ENCODE measurements at regions not wholly inside any gene's neighbourhood (a gene's known extent, or its start where the extent isn't known, plus 50 kb on each side); places are given as distances from the start of the nearest gene placed in this dataset.

DNA sequence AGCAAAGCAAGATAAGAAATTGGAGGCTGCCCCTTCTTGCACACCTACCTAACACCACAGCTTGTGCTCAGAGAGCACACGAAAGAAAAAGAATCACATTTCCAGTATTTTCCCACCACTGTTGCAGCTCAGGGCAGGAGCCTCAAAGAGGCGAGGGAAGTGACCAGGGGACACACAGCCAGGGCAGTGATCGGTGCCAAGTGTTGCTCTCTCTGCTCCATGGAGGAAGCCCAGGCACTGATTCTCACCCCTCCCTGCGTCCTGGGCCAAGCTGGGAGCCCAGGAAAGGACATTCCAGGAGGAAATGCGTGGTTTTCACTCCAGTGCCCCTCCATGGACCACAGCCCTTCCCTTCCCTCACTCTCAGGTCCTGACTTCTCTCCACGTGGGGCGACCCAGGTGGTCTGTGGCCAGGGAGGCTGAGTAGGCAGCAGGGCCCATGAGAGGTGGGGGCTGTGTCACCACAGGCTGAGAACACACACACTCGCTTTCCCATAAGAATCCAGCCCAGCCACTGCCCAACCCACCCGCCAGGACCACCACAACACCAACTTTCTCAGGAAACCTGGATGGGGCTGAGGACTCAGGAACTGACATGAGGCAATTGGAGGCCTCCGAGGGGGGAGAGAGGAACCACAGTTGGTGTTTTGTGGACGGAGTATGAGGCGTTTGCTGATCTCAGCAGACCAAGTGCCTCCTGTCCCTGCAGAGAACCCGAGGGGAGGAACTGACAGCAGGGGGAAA is 81.7 kb upstream of the MAFB start:
- no peak for DNase-seq

DNA sequence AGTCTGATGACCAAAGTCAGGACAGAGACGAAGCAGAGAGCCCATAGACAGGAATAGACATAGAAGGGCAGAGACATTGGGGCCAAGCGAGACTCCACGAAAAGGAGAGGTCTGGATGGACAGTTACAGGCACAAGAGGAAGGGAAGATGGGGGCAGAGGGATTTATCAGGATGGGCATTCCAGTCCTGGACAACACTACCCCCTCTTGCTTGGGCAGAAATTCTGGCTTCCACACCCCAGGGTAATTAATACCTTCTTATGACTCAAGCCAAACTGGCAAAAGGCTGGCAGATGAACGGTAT is 82.2 kb upstream of the MAFB start:
- no peak for DNase-seq

DNA sequence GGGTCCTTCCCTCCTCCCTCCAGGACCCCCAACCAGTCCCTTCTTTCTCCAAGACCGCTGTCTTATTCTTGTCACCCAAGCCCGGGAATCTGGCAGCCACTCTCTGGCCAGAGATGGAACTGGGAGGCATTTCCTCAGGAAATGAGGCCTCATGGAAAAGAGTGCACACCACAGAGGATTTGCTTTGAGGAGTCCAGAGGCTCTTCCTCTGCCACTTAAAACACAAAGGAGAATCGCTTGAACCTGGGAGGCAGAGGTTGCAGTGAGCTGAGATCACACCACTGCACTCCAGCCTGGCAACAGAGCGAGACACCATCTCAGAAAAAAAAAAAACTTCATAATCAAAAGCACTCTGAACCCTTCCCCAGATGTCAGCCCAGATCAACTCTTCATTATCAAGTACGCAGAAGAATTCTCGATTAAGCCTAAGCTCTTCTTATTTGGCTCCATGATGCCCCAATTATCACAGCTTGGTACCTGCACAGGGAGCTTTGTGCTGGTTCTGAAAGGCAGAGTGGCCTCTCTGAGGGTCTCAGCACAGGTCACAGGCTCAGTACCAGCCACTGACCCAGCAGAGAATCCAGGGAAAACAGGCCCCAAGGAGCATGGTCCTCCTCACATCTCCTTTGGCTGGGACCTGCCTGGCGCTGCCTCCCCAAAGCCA is 82.9 kb upstream of the MAFB start:
- no peak for DNase-seq

DNA sequence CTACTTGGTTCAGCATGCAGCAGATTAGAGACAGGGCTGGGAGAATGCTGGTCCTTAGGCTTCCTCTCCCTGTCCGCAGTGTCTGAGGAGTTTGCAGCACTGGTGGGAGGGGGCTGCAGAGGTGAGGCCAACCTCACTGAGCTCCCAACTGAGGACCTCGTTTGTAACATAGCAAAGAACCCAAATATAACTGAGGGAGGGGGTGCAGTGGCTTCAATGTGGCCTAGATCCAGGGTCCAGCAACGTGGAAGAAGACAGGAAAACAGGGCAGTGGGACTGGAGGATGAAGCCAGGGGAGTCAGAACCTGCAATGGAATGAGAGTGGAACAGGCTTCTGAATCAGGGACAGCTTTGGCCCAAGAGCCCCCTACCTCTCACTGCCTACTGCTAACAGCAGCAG is 84.3 kb upstream of the MAFB start:
- no peak for DNase-seq

DNA sequence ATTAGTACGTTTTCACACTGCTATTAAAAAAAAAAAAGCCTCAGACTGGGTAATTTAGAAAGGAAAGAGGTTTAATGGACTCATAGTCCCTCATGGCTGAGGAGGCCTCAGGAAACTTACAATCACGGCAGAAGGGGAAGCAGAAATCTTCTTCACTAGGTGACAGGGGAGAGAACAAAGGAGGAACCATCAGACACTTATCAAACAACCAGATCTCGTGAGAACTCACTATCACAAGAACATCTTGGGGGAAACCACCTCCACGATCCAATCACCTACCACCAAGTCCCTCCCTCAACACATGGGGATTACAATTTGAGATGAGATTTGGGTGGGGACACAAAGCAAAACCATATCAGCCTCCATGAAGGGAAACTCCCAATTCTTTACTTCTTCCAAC is 85.2 kb upstream of the MAFB start:
- DNase-seq, result no peak

DNA sequence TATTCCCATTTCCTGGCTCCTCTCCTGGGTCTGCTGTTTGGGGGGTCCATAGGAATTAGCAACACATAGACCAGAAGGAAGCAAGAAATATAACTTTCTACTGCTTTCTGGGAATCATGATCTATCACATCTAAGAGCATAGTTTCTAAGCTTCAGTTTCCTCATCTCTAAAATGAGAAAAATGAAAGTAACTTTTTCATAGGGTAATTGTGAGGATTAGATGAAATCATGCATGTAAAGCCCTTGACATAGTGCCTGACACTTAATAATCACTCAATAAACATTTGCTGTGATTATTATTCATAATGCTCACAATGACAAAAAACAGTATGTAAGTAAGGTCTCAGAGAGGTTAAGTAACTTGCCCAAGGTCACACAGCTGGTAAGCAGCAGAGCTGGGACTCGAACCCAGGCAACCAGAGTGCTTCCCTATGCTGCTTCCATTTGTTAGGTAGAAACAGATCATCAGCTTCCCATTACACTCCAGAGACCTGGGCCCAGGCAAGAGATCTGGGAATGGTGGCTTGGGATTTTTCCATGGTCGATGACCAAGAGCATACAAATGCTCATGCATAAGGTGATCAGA is 86.6 kb upstream of the MAFB start:
- DNase-seq, result no peak

DNA sequence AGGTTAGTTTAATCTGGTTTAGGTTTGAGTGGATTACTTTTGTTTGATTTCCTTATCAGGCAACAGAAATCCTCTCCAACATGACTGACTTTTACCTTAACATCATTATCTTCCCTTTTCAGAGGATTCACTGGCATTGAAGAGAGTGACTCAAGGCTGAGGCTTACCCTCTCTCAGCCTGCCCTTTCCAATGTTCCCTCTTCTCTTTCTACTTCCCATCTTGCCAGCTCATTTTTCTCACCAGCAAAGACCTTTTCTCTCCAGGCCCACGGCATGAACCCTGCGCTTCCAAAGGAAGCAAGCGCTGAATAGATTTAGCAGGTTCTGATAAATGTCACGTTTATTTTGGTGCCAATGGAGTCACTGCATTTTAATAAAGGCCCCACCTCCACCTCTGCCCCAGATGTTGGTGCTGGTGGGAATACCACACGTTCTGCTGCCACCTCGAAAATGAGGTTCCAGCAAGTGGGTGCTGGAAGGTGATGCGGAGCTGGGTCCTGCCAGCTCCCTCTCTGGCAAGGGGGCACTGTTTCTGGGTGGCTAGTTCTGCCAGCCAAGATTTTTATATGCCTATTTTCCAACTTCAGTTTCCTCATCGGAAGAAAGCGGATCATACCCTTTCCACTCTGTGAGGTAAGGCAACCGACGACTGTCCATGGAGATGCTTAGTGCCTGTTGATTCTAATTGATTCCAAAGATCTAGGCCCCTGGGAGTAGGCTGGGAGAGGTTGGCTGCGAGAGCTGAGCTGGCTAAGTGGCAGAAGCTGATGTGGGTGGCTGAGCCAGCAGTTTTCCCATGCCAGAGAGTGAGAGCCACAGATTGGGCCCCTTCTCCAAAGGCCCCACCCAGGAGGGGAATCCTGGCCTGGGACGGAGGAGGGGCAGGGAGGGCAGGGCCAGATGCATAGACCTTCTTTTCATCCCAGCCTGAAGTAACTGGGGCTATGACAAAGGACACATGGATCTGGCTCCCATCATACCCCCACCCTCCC is 87.7 kb upstream of the MAFB start:
- no peak for DNase-seq

DNA sequence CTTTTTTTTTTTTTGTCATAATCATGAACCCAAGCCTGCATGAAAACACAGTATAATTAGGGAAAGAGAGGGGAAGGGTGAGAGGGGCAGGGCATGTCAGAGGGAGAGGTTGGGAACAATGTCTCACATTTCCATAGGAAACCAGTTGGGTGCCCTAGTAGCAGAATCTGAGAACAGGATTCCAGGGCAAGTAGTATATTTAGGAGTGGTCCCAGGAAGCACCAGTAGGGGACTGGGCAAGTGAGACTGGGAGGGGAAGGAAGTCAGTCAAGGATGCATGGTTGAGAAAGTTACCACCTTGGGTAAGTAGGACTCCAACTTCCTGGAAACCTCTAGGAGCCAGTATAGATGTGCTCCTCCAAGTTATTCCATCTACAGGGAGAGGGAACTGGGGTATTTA is 88.6 kb upstream of the MAFB start:
- no peak for DNase-seq

DNA sequence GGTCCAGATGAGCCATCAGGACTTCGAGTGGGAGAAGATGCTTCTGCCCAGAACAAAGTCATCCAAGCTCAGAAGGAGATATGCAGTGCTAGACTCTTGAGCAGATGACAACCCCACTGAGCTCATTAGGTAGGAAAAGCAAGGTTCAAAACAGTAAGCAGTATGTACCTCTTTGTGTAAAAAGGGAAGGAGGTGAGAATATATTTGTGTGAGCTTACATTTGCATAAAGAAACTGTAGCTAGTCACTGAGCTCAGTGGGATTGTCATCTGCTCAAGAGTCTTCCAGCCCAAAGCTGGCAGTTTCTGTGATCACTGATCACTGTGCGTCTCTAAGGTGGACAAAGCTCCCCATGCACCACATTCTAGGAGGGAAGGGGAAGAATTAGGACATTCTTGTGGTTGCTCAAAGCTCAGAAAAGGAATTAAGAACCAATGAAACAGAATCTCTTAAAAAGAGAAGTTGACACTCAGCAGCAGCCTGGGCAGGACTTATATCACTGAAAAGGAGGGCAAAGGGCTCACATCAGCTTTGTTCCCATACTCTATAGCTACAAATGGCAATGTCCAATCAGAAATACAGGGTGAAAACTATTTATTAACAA is 90.0 kb upstream of the MAFB start:
- no peak for DNase-seq

DNA sequence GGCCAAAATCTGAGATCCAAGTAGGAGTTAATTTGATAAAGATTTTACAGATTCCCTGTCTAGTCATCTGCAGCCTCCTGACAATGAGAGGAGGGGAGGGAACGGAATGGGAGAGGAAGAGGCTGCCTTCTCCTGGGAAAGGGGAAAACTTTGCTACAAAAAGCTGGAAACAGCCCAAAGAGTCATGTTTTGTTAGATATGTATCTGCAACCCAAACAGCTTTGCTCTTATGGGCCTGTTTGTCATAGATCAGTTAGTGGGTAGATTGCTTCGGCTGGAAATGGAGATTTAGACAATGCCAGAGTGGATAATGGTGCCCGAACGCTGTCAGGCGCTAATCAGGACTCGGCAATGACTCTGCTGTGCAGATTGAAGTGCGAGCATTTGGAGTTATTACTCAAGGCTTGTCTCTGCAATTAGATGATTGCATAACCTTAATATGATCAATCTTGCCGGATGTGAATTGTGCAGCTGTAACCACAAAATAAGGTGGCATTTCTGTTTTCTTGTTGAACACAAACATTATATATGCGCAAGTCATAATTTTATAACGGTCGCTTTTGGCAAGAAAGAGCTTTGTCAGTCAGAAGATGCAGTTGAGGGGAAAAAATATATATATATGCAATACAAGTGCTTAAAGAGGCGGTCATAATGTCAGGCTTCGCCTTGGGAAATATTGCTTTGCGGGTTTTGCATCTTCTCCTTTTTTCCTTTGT is 92.4 kb upstream of the MAFB start:
- no peak for DNase-seq

DNA sequence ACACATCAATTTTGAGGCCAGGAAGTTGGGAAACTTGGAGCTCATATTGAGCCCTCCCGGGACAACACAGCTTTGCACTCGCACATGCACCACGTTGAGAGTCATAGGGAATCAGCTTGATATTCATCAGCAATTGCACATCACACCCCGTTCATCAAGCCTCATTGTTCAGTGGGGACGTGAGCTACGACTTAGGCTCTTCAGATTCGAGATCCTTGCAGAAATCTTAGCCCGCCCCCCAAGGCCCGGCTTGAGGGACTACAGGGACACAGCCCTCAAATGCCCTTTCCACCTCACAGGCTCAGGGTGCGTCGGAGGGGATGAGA is 93.0 kb upstream of the MAFB start:
- DNase-seq, result no peak

DNA sequence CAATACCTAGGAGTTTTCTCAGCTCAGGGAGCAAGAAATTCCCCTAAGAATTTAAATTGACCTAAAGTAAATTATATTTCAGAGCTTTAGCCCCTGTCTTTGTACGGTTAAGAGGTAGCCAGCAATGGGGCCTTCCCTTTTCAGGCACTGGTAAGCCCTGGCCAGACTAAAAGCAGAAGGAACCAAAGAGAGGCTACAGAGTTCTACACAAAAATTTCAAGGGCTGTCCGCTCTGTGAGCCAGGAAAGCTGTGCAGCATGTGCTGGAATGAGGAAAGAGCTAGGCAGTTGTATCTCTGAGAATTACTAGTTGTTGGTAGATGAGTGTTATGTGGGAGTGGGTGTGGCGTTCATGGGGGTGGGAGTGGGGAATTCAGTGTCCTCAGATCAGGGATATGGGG is 96.3 kb upstream of the MAFB start:
- no peak for DNase-seq

DNA sequence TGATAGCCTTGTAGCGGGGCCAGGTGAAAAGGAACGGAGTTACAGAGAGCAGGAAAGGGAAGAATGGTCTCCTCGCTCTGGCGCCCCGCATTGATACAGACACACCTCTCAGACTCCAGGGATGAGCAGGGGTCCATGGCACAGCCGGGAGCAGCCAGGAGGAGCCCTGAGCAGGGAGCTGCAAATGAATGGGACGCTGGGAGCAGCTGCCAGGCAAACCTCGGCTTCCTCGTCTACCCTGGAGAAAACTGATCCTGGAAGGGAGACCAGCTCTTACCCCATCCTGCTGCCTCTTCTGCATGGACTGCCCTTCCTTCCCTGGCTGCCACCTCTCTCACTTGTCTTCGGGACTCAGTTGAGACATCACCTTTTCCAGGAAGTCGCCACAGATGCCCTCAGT is 97.3 kb upstream of the MAFB start:
- no peak for DNase-seq

DNA sequence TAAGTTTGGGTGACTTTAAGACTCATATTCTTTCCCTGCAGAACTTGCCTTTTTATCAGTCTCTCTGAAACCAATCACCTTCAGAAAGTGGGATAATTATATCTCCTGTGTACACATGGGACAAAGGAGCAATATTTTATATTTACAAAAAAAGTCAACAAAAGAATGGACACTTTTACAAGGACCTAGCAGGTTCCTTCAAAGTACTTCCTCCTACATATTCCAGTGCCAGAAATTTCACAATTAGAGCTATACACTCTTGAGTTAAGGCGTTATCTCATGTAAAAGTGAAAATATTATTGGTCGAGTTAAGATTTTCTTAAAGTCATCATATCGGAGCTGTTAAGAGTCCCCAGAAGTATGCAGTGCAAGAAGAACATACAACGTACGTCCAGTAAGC is 98.9 kb upstream of the MAFB start:
- no peak for DNase-seq

DNA sequence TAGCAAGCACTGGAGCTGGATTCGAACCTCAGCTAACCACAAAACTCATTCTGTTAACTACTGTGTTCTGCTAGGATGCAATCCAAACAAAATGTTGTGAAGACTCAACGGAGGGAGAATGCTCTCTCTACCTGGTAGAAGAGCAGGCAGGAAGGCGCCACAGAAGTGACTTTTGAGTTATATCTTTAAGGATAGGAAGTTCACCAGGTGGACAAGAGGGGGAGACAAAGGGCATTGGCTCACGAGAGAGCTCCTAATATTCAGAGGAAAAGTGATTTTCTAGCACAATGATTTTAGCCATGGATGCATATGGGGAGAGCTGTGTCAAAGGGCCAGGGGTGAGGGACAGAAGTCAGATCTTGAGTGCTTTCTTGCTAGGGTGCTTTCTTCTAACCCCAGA is 108.4 kb upstream of the MAFB start:
- DNase-seq, result no peak

DNA sequence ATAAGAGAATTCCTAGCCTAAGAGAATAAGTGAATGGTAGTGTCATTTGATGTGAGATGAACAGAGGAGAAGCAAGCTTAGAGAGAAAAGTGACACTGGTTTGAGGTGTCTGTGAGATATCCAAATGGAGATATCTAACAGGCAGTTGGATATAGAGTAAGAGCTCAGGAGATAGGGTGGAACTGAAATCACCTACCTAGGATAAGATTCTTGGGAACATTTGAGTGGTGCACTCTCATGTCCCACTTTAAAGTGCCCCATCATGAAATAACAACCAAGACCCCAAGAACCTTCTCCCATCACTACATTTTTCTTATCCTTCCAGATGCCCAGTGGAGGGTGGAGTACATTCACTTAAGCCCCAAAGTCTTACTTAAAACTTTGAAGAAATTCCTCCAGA is 109.0 kb upstream of the MAFB start:
- no peak for DNase-seq

DNA sequence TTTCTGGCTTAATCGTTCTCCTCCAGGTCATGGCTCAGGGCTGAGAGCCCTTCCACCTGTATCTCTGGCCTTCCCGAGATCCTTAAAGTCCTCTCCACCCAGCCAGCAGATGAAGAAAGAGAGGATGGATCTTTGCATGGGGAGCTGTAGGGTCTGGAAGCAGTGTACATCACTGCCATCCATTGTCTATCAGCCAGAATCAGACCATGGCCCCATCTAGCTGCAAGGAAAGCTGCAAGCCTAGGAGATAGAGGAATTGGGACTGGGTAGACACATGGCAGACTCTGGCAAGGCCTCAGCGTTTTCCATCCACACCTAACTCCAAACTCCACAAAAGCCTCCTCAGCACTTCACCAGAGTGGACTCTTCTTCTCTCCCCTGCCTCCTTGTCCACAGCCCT is 113.8 kb upstream of the MAFB start:
- DNase-seq, result no peak

DNA sequence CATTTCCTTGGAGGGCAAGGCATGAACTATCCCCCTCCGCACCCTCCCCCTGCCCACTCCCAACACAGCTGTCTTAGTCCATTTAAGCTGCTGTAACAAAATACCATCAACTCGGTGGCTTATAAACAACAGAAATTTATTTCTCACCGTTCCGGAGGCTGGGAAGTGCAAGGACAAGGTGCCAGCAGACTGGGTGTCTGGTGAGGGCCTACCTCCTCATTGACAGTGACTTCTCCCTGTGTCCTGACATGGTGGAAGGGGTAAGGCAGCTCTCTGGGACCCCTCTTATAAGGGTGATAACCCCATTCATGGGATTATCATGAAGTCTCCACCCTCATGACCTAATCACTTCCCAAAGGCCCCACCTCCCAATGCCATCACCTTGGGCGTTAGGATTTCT is 114.3 kb upstream of the MAFB start:
- DNase-seq, result no peak

DNA sequence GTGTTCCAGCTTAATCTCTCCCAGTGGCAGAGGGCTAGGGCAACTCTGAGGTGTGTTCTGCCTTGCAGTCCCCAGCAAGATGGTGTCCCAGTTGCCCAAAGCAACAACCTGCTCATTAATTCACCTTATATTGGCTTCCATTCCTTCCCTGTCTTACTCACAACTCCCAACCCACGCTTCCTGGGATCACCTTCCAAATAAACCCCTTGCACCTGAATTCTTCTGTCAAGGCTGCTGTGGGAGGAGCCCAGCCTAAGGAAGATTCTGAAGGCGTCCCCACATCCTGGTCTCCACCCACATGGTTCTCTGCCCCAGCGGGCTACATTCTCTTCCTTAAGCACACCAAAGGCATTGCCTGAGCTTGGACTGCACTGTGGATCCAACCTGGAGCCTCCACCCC is 116.6 kb upstream of the MAFB start:
- no peak for DNase-seq

DNA sequence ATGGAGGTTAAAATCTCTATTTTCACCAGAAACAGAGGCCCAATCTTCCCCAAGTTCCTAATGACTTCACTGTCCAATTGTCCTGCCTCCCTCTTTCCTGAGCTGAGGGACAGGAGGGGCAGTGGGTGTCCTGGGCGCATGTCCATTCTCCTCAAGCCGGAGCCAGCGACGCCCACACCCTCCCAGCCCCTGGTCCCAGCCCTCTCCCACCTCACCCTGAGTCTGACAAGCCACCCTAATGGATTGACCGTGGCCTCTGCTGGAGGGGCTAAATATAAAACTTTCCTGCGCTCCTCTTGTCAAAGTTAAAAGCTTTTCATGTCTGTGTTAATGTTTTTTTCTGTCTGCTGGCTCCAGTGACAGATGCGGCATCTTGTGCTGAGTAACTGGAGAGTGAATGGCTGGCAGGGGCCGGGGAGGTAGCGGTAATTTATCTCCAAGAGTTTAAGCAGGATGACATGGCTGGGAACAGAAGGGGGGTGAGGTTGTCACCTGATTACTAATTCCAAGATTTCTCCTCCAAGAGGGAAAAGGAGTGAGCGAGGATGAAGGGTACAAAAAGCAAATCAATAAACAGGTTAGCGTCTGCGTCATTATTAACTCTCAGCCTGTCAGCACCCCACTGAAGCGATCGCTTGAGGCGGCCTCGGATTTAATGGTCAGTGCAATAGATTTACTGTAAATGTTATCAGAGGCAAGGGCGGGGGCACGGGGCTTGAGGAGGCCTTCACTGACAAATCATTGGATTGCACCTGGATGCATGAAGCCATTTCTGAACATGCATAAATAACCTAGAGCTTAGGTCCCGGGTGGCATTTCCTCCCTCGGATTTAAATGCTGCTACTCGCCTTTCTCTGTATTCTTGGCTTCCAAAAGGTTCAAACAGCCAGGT is 118.1 kb upstream of the MAFB start:
- DNase-seq, result no peak

DNA sequence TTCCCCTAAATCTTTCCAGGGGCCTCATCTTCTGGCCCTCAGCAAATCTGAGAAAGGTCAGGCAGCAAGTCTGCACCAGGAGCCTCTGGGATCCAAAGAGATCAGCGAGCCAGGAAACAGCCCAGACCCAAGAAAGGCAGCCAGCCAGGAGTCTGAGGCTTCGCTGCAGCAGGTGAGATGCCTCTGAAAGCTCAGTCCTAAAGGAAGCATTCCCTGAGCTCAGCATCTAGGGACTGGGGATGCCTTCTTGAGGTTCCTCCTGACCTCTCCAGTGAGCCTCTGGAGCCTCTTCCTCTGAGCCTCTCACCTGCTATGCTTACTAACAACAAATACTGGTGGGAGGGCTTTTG is 118.8 kb upstream of the MAFB start:
- DNase-seq, result no peak

DNA sequence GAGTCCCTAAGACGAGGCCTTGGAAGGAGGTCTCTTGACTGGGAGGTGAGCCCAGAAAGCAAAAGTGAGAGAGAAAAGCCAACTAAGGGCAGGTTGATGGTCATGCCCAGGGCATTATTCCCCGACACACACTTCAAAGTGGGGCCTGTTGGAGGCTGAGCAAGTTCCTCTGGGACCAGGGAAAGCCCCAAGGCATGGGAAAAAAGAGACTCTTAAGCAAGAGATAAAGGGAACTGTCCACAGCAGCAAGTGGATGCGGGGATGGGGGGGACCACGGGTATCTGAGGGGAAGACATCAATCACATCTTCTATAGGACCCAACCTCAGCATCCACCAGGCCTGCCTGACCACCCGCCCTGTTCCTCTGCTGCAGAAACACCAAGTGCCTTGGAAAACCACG is 119.9 kb upstream of the MAFB start:
- no peak for DNase-seq

Data from NCI-H1048 (cell line).